Mesodermal cell (in vitro differentiated cells): ENCODE measurements at regions not wholly inside any gene's neighbourhood (a gene's known extent, or its start where the extent isn't known, plus 50 kb on each side); places are given as distances from the start of the nearest gene placed in this dataset.

Experiments used
- H3K27ac ChIP-seq: 2 replicates; pipeline ENCODE4 v1.7.0; 2013; ENCODE audit warnings: mild to moderate bottlenecking, low read depth, low read length, moderate library complexity; ENCODE audit not compliant: severe bottlenecking
- H3K36me3 ChIP-seq: 2 replicates; pipeline ENCODE4 v1.7.1; 2013; ENCODE audit warnings: mild to moderate bottlenecking, low read length, moderate library complexity; ENCODE audit not compliant: control insufficient read depth, insufficient read depth
- H3K4me1 ChIP-seq: one replicate; pipeline ENCODE4 v1.7.1; 2013; ENCODE audit warnings: mild to moderate bottlenecking, low read length; ENCODE audit not compliant: insufficient read depth, control insufficient read depth, poor library complexity, severe bottlenecking
- H3K4me3 ChIP-seq: 2 replicates; pipeline ENCODE4 v1.7.0; 2013; ENCODE audit warnings: low read length, control low read depth, mild to moderate bottlenecking; ENCODE audit not compliant: insufficient read depth, poor library complexity, severe bottlenecking; ENCODE audit errors: extremely low read depth
- H3K9me3 ChIP-seq: 2 replicates; pipeline ENCODE4 v1.7.1; 2013; ENCODE audit warnings: mild to moderate bottlenecking, low read length, moderate library complexity; ENCODE audit not compliant: control insufficient read depth
- WGBS, 2 experiments: methylation state at CpG; one replicate each; pipeline ENCODE4 v1.1.5; 2013; ENCODE audit warnings: missing lambda C conversion rate in 2 of 2; ENCODE audit not compliant: insufficient coverage in 2 of 2; 5-methylcytosine and 5-hydroxymethylcytosine counted together

DNA sequence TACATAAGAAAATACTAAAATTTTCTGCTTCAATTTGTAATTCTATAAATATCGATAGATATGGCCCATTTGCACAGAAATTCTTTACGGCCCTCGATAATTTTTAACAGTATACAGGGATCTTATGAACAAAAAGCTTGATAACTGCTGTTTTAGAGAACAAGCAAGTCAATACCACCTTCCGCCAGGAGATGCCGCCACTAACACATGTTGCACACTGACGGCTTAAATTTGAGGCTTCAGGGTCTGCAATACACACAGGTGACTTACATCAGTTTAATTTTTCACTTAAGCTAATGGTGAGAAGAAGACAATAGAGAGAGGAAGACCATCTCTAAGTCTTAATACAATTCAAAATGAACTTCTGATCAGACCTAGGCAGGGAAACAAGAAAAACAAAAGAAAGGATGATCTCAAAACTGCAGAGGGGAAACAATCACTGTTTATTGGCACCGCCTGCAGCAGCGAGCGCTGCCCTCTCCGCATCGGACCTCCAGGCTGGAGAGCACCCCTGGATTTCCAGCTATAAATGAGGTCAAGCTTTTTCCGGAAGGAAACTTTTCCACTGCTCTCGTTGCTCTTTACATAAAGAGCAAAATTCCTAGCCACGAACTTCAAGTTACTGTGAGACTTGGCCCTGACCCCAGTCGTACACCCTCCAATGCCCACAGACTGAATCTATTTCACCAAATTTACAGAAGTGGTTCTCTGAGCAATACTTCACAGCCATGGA lies 53.9 kb downstream of the OTOR start:
- Histone ChIP-seq H3K27ac (no peak overlapping the region), H3K4me3 (no peak overlapping the region), H3K4me1 (peaks cover 3% of the 10 kb centered on the region), H3K36me3 (no peaks in the 10 kb centered on the region), H3K9me3 (peaks cover 2% of the 10 kb centered on the region)
- 69 to 95% methylated on average over 9 to 10 of the region's 15 CpGs for WGBS, 2 experiments

- WGBS, 2 experiments = no CpG with 5 or more reads among the region's 4 CpGs
- H3K27ac ChIP-seq = no peak overlapping the region
- peaks cover 7% of the 10 kb centered on the region for H3K9me3 ChIP-seq
- H3K36me3 ChIP-seq = no peaks in the 10 kb centered on the region
- no peak overlapping the region for H3K4me3 ChIP-seq
- H3K4me1 ChIP-seq = peaks cover 3% of the 10 kb centered on the region
Observed at GRCh38 chr20:16802652-16802935, 54.4 kb downstream of the OTOR start.

- Histone ChIP-seq H3K27ac (no peak overlapping the region), H3K9me3 (peaks cover 10% of the 10 kb centered on the region), H3K36me3 (no peaks in the 10 kb centered on the region), H3K4me3 (no peak overlapping the region), H3K4me1 (peaks cover 3% of the 10 kb centered on the region)
- 6 to 15% methylated on average over 10 of the region's 14 CpGs for WGBS, 2 experiments
Observed at GRCh38 chr20:16803965-16804792, 56.0 kb downstream of the OTOR start.

DNA sequence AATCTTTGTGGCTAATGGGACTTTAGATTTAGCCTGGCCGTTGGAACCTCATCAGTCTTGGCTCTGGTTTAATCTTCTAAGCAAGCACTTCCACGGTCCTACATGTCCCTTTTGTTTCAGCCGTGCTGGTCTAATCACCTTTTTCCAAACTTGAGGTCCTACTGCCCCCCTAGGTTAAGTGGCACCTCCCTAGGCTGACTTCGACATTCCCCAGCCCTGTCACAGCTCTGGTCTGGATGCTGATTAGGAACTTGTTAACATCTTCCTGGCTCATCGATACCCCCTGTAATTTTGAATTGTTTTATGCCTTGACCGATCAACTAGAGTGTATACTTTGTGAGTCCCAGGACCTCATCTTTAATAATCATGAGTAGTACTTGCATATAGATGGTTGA lies 56.6 kb downstream of the OTOR start:
- Histone ChIP-seq H3K27ac (no peak overlapping the region), H3K36me3 (no peaks in the 10 kb centered on the region), H3K4me3 (no peak overlapping the region), H3K9me3 (peaks cover 10% of the 10 kb centered on the region), H3K4me1 (peaks cover 3% of the 10 kb centered on the region)
- 61 to 69% methylated on average over 3 to 4 of the region's 6 CpGs for WGBS, 2 experiments

GRCh38 chr20:16806061-16806460 lies 57.9 kb downstream of the OTOR start:
- WGBS, 2 experiments = 96 to 100% methylated on average over 2 of the region's 6 CpGs
- Histone ChIP-seq H3K4me3 (no peak overlapping the region), H3K9me3 (peaks cover 10% of the 10 kb centered on the region), H3K4me1 (peaks cover 3% of the 10 kb centered on the region), H3K27ac (no peak overlapping the region), H3K36me3 (no peaks in the 10 kb centered on the region)

- no peak overlapping the region for H3K27ac ChIP-seq
- H3K4me3 ChIP-seq = no peak overlapping the region
- 64 to 75% methylated on average over 2 to 3 of the region's 7 CpGs for whole genome bisulfite sequencing, 2 experiments
- peaks cover 10% of the 10 kb centered on the region for H3K9me3 ChIP-seq
- peaks cover 3% of the 10 kb centered on the region for H3K4me1 ChIP-seq
- H3K36me3 ChIP-seq = no peaks in the 10 kb centered on the region
Observed at GRCh38 chr20:16806886-16807285, 58.7 kb downstream of the OTOR start.

GRCh38 chr20:16808796-16809195 lies 60.6 kb downstream of the OTOR start:
- H3K27ac ChIP-seq = no peak overlapping the region
- H3K4me1 ChIP-seq = peaks cover 3% of the 10 kb centered on the region
- no peak overlapping the region for H3K4me3 ChIP-seq
- H3K9me3 ChIP-seq = peaks cover 10% of the 10 kb centered on the region
- WGBS, 2 experiments = 83 to 100% methylated on average over 2 of the region's 4 CpGs
- no peaks in the 10 kb centered on the region for H3K36me3 ChIP-seq

GRCh38 chr20:16810216-16810615 lies 62.1 kb downstream of the OTOR start:
- H3K9me3 ChIP-seq = peaks cover 10% of the 10 kb centered on the region
- H3K4me3 ChIP-seq = no peak overlapping the region
- no peaks in the 10 kb centered on the region for H3K36me3 ChIP-seq
- peaks cover 2% of the 10 kb centered on the region for H3K4me1 ChIP-seq
- H3K27ac ChIP-seq = no peak overlapping the region
- 83% methylated on average over 1 of the region's 3 CpGs; no CpG with 5 or more reads in 1 of the 2 experiments for WGBS, 2 experiments

DNA sequence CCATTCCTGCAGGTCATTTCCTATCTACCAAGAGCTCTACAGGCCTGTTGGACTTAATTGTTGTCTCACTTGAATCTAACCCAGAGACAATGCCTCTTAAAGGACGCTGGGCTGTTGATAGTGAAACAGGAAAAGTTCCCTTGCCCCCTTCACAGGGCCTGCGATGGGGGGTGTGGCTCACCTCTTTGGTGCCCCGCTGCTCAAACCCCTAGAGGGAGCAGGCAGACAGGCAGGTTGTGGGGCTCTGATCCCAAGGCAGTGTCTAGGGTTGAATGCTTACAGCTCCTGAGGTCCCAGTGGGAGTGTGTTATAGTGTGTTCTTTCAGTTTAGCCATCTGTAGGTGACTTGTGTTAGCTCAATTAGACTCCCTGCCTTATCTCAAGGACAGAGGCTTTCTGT lies 68.0 kb downstream of the OTOR start:
- no peak overlapping the region for H3K4me3 ChIP-seq
- 75 to 84% methylated on average over 2 to 3 of the region's 3 CpGs for WGBS, 2 experiments
- H3K4me1 ChIP-seq = no peaks in the 10 kb centered on the region
- no peaks in the 10 kb centered on the region for H3K36me3 ChIP-seq
- no peaks in the 10 kb centered on the region for H3K9me3 ChIP-seq
- no peak overlapping the region for H3K27ac ChIP-seq

- WGBS, 2 experiments = no CpG with 5 or more reads among the region's 2 CpGs
- H3K9me3 ChIP-seq = peaks cover 7% of the 10 kb centered on the region
Observed at GRCh38 chr20:16819483-16819882, 71.3 kb downstream of the OTOR start.

More at GRCh38 chr20:16819483-16819882, 71.3 kb downstream of the OTOR start:
- Histone ChIP-seq H3K27ac (no peak overlapping the region), H3K36me3 (no peaks in the 10 kb centered on the region), H3K4me1 (no peaks in the 10 kb centered on the region), H3K4me3 (no peak overlapping the region)
